Activated CD4-positive, alpha-beta memory T cell treated with anti-CD3 and anti-CD28 coated beads, Interleukin-2, amount 10 ng/mL, durations not matched to agents 7 days and 5 days (primary cell): ENCODE measurements at regions not wholly inside any gene's neighbourhood (a gene's known extent, or its start where the extent isn't known, plus 50 kb on each side); places are given as distances from the start of the nearest gene placed in this dataset.
"Not testable (repeated sequence)": the region's sequence is repeated elsewhere in the genome, so short reads cannot be mapped to it uniquely, and the experiment has no call there.

ENCODE experiments used
- CTCF ChIA-PET: fragments of 350-600 bp; sonication (Branson Sonifier 250); formaldehyde crosslinking; loops from one replicate; lab custom pipeline; 2021; ENCODE audit warnings: antibody characterized with exemption, inconsistent platforms; lab: Charles Lee
- POLR2A ChIA-PET: fragments of 350-600 bp; sonication (Branson Sonifier 250); formaldehyde crosslinking; loops from one replicate; lab custom pipeline; 2021; ENCODE audit warnings: antibody characterized with exemption; lab: Charles Lee
- DNase-seq: peaks from one replicate; pipeline ENCODE4 v3.0.0-alpha.2; 2020
- H3K27ac Mint-ChIP-seq: one replicate; pipeline ENCODE4 v1.8.0; 2021; ENCODE audit warnings: mild to moderate bottlenecking, mixed read lengths
- H3K27me3 Mint-ChIP-seq: one replicate; pipeline ENCODE4 v1.8.0; 2021; ENCODE audit warnings: mixed read lengths
- H3K36me3 Mint-ChIP-seq: one replicate; pipeline ENCODE4 v1.8.0; 2021; ENCODE audit warnings: low read depth, mixed read lengths
- H3K4me1 Mint-ChIP-seq: one replicate; pipeline ENCODE4 v1.8.0; 2021; ENCODE audit warnings: mixed read lengths
- H3K4me3 Mint-ChIP-seq: one replicate; pipeline ENCODE4 v1.8.0; 2021; ENCODE audit warnings: mild to moderate bottlenecking, mixed read lengths
- H3K9me3 Mint-ChIP-seq: one replicate; pipeline ENCODE4 v1.8.0; 2021; ENCODE audit warnings: mixed read lengths

DNA sequence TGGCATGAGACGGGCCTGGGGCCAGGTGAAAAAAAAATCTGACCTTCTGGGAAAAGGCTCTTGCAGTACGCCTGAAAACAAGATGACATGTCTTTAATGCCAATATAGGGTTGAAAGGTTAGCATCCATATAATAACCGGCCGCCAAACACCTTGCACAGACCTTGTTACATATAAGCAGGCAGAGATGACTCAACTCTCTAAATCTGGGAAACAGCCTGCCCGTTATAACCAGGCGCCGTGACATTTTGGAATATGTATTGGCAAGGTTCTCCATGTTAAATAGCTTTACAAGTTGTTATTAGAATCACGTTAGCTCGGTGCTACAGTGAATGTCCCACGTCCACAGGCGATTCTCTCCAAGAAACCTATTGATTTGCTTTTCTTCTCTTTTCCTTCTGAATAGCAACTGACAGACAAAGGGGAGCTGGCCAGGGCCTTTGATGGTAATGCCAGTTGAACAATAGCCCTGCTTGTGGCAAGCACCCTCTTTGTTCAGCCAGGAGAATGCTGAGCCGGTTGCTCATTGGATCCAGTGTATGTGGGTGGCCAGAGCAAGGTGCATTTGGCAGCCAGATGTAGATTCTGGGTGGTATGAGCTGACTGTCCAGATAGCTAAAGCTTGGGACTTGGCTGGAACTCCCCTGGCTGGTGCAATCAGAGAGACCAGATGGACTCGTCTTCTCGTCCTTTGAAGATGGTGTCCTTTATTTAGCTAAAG is 80.1 kb upstream of the AUTS2 start:
- Mint-ChIP-seq H3K36me3 (no peaks in the 10 kb centered on the region), H3K27me3 (no peaks in the 10 kb centered on the region), H3K9me3 (peaks cover 2% of the 10 kb centered on the region), H3K4me1 (no peaks in the 10 kb centered on the region), H3K27ac (no peak overlapping the region), H3K4me3 (no peak overlapping the region)
- DNase-seq = no peak
- CTCF ChIA-PET = no interaction called here
- POLR2A ChIA-PET = no interaction called here

DNA sequence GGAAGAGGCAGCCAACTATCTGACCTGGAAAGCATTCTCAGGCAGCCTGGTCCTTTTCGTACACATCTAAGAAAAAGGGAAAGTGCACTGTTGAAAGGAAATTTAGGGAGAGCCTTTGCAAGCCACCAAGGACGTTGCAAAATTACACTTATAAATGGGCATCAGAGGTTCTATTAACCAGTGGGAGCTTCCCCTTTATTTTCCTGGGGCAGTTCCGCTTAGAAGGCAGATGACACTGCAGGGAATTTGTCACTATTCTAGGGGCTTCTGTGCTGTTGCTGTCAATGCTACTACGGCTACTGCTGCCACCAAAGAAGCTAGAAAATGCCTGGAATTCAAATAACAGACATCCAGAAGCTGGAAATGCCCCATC is 79.6 kb upstream of the AUTS2 start:
- DNase-seq = no peak
- CTCF ChIA-PET = no interaction called here
- no peaks in the 10 kb centered on the region for H3K36me3 Mint-ChIP-seq
- no peak overlapping the region for H3K27ac Mint-ChIP-seq
- POLR2A ChIA-PET = no interaction called here
- H3K4me1 Mint-ChIP-seq = no peaks in the 10 kb centered on the region
- H3K4me3 Mint-ChIP-seq = no peak overlapping the region
- H3K27me3 Mint-ChIP-seq = no peaks in the 10 kb centered on the region
- H3K9me3 Mint-ChIP-seq = peaks cover 2% of the 10 kb centered on the region

DNA sequence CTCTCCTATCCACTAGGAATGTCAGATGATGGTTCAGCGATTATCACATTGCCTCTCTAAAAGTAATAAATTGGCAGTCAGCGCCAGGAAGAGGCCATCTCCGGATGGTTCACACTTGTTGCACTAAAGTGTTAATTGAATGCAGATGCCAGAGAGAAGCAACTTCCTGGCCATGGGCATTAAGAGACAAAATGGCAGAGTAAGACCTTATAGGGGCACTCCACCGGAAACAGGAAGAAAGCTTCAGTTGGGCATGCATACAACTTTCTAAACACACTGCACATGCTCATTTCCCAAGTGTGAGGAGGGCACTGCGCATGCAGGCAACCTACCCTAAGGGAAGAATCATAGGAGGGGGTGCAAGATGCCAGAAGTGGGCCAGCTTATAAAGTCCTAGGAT is 71.7 kb upstream of the AUTS2 start:
- Mint-ChIP-seq H3K4me3 (no peak overlapping the region), H3K27me3 (no peaks in the 10 kb centered on the region), H3K9me3 (peaks cover 2% of the 10 kb centered on the region), H3K4me1 (no peaks in the 10 kb centered on the region), H3K27ac (no peak overlapping the region), H3K36me3 (no peaks in the 10 kb centered on the region)
- ChIA-PET POLR2A (no interaction called here), CTCF (no interaction called here)
- no peak for DNase-seq

DNA sequence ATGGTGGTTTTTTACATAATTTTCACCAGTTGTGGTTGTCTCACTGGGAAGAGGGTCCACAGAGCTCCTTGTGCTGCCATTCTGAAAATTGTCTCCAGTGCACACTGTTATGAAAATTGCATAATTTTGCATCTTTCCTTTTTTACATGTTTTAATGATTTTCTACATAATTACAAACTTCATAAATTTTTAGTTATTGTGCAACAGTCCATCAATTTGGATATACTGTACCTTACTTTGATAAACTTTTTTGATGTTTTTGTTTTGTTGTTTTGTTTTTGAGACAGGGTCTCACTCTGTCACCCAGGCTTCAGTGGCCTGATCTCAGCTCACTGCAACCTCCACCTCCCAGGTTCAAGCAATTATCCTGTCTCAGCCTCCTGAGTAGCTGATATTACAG is 70.6 kb upstream of the AUTS2 start:
- no peaks in the 10 kb centered on the region for H3K27me3 Mint-ChIP-seq
- H3K9me3 Mint-ChIP-seq = peaks cover 2% of the 10 kb centered on the region
- CTCF ChIA-PET = no interaction called here
- DNase-seq = no peak
- POLR2A ChIA-PET = no interaction called here
- no peaks in the 10 kb centered on the region for H3K4me1 Mint-ChIP-seq
- no peak overlapping the region for H3K27ac Mint-ChIP-seq
- no peak overlapping the region for H3K4me3 Mint-ChIP-seq
- H3K36me3 Mint-ChIP-seq = no peaks in the 10 kb centered on the region

DNA sequence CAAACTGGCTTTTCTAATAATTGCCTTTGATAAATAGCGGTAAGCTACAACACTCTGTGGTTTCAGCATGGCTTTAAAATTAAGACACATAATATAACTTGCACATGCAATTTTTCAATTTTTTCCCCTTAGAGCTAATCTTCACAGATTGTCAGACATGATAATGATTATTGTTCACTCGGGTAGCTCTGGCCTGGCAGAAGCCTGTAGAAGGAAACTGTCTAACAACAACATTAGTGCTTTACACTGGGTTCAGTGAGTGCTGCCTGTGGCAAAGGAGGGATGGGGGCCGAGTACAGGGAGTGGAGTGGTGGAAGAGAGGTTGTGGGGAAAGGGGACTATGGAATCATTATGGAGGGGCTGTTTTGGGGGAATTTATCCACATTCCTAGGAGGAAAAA is 67.2 kb upstream of the AUTS2 start:
- H3K36me3 Mint-ChIP-seq = no peaks in the 10 kb centered on the region
- ChIA-PET CTCF (interaction anchor here (0.6 kb wide), 1 partner anchor 1951 kb away, joined by 3 read pairs; no protein-coding TSS in a partner anchor), POLR2A (no interaction called here)
- no peak overlapping the region for H3K27ac Mint-ChIP-seq
- no peaks in the 10 kb centered on the region for H3K4me1 Mint-ChIP-seq
- no peak for DNase-seq
- H3K4me3 Mint-ChIP-seq = no peak overlapping the region
- peaks cover 10% of the 10 kb centered on the region for H3K9me3 Mint-ChIP-seq
- H3K27me3 Mint-ChIP-seq = no peaks in the 10 kb centered on the region

DNA sequence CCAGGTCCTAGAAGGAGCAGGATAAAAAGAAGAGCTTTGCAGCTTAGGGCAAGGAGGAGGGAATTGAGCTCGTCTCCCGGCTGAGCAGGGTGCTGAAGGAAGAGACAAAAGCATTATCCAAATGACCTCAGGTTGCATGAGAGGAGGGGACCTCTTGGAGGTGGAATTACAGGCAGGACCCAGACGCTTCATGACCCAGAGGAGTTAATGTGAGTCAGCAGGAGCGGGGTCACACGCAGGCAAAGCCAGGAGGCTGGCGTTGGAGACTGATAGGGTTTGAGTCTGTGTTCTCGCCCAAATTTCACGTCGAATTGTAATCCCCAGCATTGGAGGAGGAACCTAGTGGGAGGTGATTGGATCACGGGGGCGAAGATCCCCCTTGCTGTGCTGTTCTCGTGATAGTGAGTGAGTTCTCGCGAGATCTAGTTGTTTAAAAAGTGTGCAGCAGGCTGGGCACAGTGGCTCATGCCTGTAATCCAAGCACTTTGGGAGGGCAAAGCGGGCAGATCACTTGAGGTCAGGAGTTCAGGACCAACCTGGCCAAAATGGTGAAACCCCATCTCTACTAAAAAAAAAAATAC is 63.7 kb upstream of the AUTS2 start:
- H3K27ac Mint-ChIP-seq = no peak overlapping the region
- POLR2A ChIA-PET = no interaction called here
- H3K27me3 Mint-ChIP-seq = no peaks in the 10 kb centered on the region
- H3K4me3 Mint-ChIP-seq = no peak overlapping the region
- no peak for DNase-seq
- CTCF ChIA-PET = no interaction called here
- peaks cover 10% of the 10 kb centered on the region for H3K9me3 Mint-ChIP-seq
- no peaks in the 10 kb centered on the region for H3K36me3 Mint-ChIP-seq
- H3K4me1 Mint-ChIP-seq = no peaks in the 10 kb centered on the region

DNA sequence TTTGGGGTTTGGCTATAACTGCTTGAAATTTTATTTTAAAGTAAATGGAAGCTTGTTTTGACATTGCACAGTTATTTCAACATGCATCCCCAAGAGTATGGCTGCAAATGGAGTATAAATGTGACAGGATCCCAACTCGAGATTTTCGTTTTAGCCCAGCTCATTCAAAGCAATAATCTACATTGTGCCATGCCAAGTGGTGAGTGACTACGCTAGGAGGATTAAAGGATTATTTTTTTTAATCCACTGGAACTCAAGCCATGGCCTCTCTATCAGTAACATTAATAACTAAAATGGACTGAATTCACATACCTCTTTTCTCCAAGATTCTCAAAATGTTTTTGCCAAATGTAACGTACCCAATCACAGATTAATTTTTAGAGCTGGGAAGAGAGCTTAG is 60.6 kb upstream of the AUTS2 start:
- POLR2A ChIA-PET = no interaction called here
- H3K4me3 Mint-ChIP-seq = no peak overlapping the region

DNA sequence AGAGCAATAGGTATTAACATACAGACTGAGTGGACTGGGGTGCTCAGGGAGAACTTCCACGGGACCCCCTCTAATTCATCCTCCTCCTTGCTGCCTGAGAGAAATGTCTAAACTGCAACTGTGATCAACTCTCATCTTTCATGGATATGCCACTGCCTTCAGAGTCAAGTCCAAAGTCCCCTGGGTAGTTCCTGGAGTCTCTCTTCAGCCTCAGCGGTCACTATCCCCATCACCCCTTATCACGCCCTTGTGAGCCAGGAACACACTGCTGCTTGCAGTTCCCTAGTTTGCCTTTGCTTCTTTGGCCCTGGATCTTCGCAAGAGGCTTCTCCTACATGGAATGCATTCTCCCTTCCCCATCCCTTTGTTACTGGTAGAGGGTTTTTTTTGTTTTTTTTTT is 58.7 kb upstream of the AUTS2 start:
- peaks cover 4% of the 10 kb centered on the region for H3K9me3 Mint-ChIP-seq
- no peak overlapping the region for H3K4me3 Mint-ChIP-seq
- no peak overlapping the region for H3K27ac Mint-ChIP-seq
- no peak for DNase-seq
- H3K27me3 Mint-ChIP-seq = no peaks in the 10 kb centered on the region
- POLR2A ChIA-PET = no interaction called here
- H3K4me1 Mint-ChIP-seq = no peaks in the 10 kb centered on the region
- H3K36me3 Mint-ChIP-seq = no peaks in the 10 kb centered on the region
- CTCF ChIA-PET = no interaction called here

More for the DNA sequence above, 60.6 kb upstream of the AUTS2 start:
- peaks cover 8% of the 10 kb centered on the region for H3K9me3 Mint-ChIP-seq
- no peaks in the 10 kb centered on the region for H3K27me3 Mint-ChIP-seq
- CTCF ChIA-PET = interaction anchor here (0.6 kb wide), 1 partner anchor 54 kb away, joined by 5 read pairs; no protein-coding TSS in a partner anchor
- no peak overlapping the region for H3K27ac Mint-ChIP-seq
- no peaks in the 10 kb centered on the region for H3K36me3 Mint-ChIP-seq
- no peak for DNase-seq
- no peaks in the 10 kb centered on the region for H3K4me1 Mint-ChIP-seq

DNA sequence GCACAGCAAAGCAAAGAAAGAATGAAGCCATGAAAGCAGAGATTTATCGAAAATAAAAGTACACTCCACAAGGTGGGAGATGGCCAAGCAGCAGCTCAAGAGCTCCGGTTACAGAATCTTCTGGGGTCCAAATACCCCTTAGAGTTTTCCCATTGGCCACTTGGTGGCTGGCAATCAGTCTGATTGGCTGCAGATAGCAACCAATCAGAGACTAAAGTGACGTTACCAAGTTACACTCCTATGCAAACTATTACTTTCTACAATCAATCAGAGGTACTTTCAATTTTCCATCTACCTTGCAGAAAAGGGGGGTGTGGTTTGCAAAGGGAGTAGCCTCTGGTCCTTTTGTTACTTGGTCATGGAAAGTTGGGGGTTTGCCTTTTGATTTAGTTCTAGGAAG is 58.0 kb upstream of the AUTS2 start:
- ChIA-PET POLR2A (no interaction called here), CTCF (no interaction called here)
- Mint-ChIP-seq H3K27ac (no peak overlapping the region), H3K4me1 (no peaks in the 10 kb centered on the region), H3K4me3 (no peak overlapping the region), H3K27me3 (no peaks in the 10 kb centered on the region), H3K36me3 (no peaks in the 10 kb centered on the region), H3K9me3 (peaks cover 1% of the 10 kb centered on the region)
- DNase-seq = no peak

DNA sequence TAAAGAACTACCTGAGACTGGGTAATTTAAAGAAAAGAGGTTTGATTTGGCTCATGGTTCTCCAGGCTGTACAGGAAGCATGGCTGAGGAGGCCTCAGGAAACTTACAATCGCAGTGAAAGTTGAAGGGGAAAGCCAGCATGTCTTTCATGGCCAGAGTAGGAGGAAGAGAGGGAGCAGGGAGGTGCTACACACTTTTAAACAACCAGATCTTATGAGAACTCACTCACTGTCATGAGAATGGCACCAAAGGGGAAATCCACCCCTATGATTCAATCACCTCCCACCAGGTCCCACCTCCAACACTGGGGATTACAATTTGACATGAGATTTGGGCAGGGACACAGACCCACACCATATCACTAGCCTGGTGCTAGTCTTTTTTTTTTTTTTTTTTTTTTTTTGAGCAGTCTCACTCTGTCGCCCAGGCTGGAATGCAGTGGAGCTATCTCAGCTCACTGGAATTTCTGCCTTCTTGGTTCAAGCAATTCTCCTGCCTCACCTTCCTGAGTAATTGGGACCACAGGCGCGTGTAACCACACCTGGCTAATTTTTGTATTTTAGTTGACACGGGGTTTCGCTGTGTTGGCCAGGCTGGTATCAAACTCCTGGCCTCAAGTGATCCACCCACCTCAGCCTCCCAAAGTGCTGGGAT is 56.4 kb upstream of the AUTS2 start:
- H3K9me3 Mint-ChIP-seq, H3K36me3 Mint-ChIP-seq, POLR2A ChIA-PET, H3K27ac Mint-ChIP-seq, H3K4me1 Mint-ChIP-seq, H3K27me3 Mint-ChIP-seq, H3K4me3 Mint-ChIP-seq, CTCF ChIA-PET, DNase-seq: not testable (repeated sequence)

DNA sequence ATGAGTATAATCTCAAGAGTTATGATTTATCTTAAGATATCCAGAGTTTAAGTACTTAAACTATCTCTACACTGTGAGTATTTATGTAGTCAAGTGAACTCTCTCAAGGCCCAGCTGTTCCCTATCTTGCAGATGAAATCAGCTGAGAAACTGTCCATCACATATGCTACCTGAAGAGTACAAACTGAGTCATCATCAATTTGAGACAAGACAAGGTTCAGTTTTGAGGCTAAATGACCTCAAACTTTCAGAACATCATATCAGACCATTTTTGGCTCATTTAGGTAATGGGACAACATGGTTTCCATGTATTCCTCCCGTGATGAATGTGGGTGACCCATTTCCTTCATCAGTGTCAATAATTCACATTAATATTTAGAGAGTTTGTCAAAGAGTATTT is 53.1 kb upstream of the AUTS2 start:
- Mint-ChIP-seq H3K36me3 (no peaks in the 10 kb centered on the region), H3K27me3 (no peaks in the 10 kb centered on the region), H3K4me3 (no peak overlapping the region), H3K9me3 (no peaks in the 10 kb centered on the region), H3K4me1 (no peaks in the 10 kb centered on the region), H3K27ac (no peak overlapping the region)
- ChIA-PET CTCF (no interaction called here), POLR2A (no interaction called here)
- DNase-seq = no peak
